SU-DHL-6 (cell line): ENCODE measurements at regions not wholly inside any gene's neighbourhood (a gene's known extent, or its start where the extent isn't known, plus 50 kb on each side); places are given as distances from the start of the nearest gene placed in this dataset.

ENCODE experiments used
- EZH2phosphoT487 ChIP-seq: fragments of 200-600 bp; sonication (generic), shearing (Covaris generic); conservative IDR thresholded peaks from 2 replicates; pipeline ENCODE4 v1.6.1; 2018; ENCODE audit warnings: mild to moderate bottlenecking, antibody characterized with exemption, low read length, moderate library complexity, mixed read lengths
- TF ChIP-seq, protein P1 (sequence below): fragments of 200-600 bp; sonication (generic); IDR thresholded peaks from one replicate; pipeline ENCODE4 v1.5.1; 2017; ENCODE audit warnings: antibody characterized with exemption, mild to moderate bottlenecking, low read length, moderate library complexity; ENCODE audit not compliant: insufficient read depth, poor library complexity, severe bottlenecking

DNA sequence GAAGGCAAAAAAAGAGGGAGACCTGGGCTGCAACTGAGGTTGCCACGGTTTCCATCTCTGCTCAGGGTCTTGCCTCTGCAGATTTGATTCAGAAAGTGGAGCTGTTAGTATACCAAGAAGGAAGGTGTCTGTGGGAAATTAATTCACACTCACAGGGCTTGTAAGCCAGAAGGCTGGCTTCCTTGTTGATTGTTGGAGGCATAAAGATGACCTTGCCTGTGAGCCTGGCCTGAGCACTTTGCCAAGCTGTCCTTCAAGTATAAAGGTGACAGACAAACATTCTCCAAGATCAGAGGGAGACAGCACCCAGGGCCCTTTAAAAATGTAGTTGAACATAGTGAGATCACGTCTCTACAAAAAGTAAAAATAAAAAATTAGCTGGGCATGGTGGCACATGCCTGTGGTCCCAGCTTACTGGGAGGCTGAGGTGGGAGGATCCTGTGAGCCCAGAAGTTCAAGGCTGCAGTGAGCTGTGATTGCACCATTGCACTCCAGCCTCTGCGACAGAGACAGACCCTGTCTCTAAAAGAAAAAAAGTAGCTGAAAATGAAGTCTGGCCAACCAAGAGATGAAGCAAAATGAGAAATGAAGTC is 91.2 kb upstream of the UXS1 start:
- TF ChIP-seq, protein P1, sequence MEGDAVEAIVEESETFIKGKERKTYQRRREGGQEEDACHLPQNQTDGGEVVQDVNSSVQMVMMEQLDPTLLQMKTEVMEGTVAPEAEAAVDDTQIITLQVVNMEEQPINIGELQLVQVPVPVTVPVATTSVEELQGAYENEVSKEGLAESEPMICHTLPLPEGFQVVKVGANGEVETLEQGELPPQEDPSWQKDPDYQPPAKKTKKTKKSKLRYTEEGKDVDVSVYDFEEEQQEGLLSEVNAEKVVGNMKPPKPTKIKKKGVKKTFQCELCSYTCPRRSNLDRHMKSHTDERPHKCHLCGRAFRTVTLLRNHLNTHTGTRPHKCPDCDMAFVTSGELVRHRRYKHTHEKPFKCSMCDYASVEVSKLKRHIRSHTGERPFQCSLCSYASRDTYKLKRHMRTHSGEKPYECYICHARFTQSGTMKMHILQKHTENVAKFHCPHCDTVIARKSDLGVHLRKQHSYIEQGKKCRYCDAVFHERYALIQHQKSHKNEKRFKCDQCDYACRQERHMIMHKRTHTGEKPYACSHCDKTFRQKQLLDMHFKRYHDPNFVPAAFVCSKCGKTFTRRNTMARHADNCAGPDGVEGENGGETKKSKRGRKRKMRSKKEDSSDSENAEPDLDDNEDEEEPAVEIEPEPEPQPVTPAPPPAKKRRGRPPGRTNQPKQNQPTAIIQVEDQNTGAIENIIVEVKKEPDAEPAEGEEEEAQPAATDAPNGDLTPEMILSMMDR: no peak
- TF ChIP-seq EZH2phosphoT487: no peak
